Activated effector memory CD4-positive, alpha-beta T cell treated with anti-CD3 and anti-CD28 coated beads, Interleukin-2, amount 50 U/mL, for 16 hours (primary cell): ENCODE measurements at regions not wholly inside any gene's neighbourhood (a gene's known extent, or its start where the extent isn't known, plus 50 kb on each side); places are given as distances from the start of the nearest gene placed in this dataset.
"Not testable (repeated sequence)": the region's sequence is repeated elsewhere in the genome, so short reads cannot be mapped to it uniquely, and the experiment has no call there.

Experiments used
- DNase-seq: peaks from one replicate; pipeline ENCODE4 v3.0.0-alpha.2; 2020

GRCh38 chr18:52087140-52087539, 252.9 kb upstream of the DCC start:
- no peak for DNase-seq

GRCh38 chr18:52090005-52090404, 250.0 kb upstream of the DCC start:
- DNase-seq, result no peak

- no peak for DNase-seq
Measured at GRCh38 chr18:52093171-52093570, 246.8 kb upstream of the DCC start.

GRCh38 chr18:52118684-52119083, 221.3 kb upstream of the DCC start:
- no peak for DNase-seq

GRCh38 chr18:52130624-52131301, 209.2 kb upstream of the DCC start:
- DNase-seq, result no peak

GRCh38 chr18:52131845-52132244, 208.2 kb upstream of the DCC start:
- no peak for DNase-seq

GRCh38 chr18:52136532-52136931, 203.5 kb upstream of the DCC start:
- no peak for DNase-seq

- no peak for DNase-seq
Measured at GRCh38 chr18:52140986-52141385, 199.0 kb upstream of the DCC start.

- DNase-seq, result no peak
Measured at GRCh38 chr18:52150050-52150449, 189.9 kb upstream of the DCC start.

GRCh38 chr18:52152036-52152435, 188.0 kb upstream of the DCC start:
- DNase-seq, result no peak

GRCh38 chr18:52156166-52156565, 183.8 kb upstream of the DCC start:
- no peak for DNase-seq

- DNase-seq, result no peak
Measured at GRCh38 chr18:52160636-52161035, 179.4 kb upstream of the DCC start.

GRCh38 chr18:52163478-52163877, 176.5 kb upstream of the DCC start:
- no peak for DNase-seq

GRCh38 chr18:52168131-52168530, 171.9 kb upstream of the DCC start:
- DNase-seq, result not testable (repeated sequence)

GRCh38 chr18:52174220-52174619, 165.8 kb upstream of the DCC start:
- no peak for DNase-seq

GRCh38 chr18:52175406-52175805, 164.6 kb upstream of the DCC start:
- DNase-seq, result no peak

GRCh38 chr18:52183107-52183506, 156.9 kb upstream of the DCC start:
- DNase-seq, result no peak

- no peak for DNase-seq
Measured at GRCh38 chr18:52190195-52190594, 149.8 kb upstream of the DCC start.

GRCh38 chr18:52190631-52191030, 149.4 kb upstream of the DCC start:
- no peak for DNase-seq

- DNase-seq, result no peak
Measured at GRCh38 chr18:52200406-52200805, 139.6 kb upstream of the DCC start.

GRCh38 chr18:52200921-52201663, 138.9 kb upstream of the DCC start:
- no peak for DNase-seq

- no peak for DNase-seq
Measured at GRCh38 chr18:52208646-52209045, 131.4 kb upstream of the DCC start.

- no peak for DNase-seq
Measured at GRCh38 chr18:52216109-52216508, 123.9 kb upstream of the DCC start.

- DNase-seq, result no peak
Measured at GRCh38 chr18:52216666-52217065, 123.3 kb upstream of the DCC start.

GRCh38 chr18:52219102-52219501, 120.9 kb upstream of the DCC start:
- DNase-seq, result no peak
